ENCODE measurements at regions not wholly inside any gene's neighbourhood (a gene's known extent, or its start where the extent isn't known, plus 50 kb on each side); places are given as distances from the start of the nearest gene placed in this dataset.

DNA sequence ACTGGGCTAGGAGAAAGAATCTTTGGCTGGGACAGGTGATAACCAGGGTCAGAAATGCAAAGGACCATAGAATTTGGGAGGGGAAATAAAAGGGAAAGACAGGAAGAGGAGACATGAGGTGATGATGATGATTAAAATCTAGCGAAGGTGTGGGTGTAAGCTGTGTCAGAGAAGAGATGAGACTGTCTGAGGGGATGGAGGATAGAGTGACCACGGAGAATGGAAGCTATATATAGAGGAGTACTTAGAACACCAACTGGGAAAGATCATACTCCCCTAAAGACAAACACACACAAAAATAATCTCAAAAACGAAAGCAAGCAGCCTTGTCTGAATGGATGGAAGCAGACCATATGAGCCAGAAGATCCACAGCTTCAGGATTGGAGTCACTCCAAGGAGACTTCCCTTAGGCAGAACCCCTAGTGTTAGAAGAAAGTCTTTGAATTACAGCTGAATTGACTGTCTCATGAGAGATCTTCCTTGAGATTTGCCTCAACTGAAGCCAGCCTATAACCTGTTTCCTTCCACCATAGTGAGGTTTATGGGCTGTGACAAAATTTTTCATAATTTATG, 115.2 kb upstream of the DAZL start:
- TF ChIP-seq SIN3A (IDR thresholded peaks at IDR 0.05; ENCODE audit: borderline replicate concordance, insufficient read depth, low read depth, low read length) (no peak), CTCF (IDR thresholded peaks at IDR 0.05) (no peak), TCF7L2 (IDR thresholded peaks at IDR 0.05; ENCODE audit: low read depth, low read length) (no peak), POLR2AphosphoS5 (IDR thresholded peaks at IDR 0.05; ENCODE audit: low read depth, low read length) (no peak)
- TF ChIP-seq, protein P1, sequence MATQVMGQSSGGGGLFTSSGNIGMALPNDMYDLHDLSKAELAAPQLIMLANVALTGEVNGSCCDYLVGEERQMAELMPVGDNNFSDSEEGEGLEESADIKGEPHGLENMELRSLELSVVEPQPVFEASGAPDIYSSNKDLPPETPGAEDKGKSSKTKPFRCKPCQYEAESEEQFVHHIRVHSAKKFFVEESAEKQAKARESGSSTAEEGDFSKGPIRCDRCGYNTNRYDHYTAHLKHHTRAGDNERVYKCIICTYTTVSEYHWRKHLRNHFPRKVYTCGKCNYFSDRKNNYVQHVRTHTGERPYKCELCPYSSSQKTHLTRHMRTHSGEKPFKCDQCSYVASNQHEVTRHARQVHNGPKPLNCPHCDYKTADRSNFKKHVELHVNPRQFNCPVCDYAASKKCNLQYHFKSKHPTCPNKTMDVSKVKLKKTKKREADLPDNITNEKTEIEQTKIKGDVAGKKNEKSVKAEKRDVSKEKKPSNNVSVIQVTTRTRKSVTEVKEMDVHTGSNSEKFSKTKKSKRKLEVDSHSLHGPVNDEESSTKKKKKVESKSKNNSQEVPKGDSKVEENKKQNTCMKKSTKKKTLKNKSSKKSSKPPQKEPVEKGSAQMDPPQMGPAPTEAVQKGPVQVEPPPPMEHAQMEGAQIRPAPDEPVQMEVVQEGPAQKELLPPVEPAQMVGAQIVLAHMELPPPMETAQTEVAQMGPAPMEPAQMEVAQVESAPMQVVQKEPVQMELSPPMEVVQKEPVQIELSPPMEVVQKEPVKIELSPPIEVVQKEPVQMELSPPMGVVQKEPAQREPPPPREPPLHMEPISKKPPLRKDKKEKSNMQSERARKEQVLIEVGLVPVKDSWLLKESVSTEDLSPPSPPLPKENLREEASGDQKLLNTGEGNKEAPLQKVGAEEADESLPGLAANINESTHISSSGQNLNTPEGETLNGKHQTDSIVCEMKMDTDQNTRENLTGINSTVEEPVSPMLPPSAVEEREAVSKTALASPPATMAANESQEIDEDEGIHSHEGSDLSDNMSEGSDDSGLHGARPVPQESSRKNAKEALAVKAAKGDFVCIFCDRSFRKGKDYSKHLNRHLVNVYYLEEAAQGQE (IDR thresholded peaks at IDR 0.05; ENCODE audit: insufficient read depth in 1 of 2, low read depth in 2 of 2, low read length in 1 of 2): no peak
- POLR2A ChIA-PET: interaction anchor here (0.6 kb wide), 1 partner anchor 442 kb away, joined by 5 read pairs; no protein-coding TSS in a partner anchor
- no peak for DNase-seq (ENCODE audit: low read depth, low spot score)
- no peak for ATAC-seq
- no peak overlapping the region for H3K4me3 ChIP-seq (ENCODE audit: low read depth in 2 of 2, low read length in 2 of 2)
- no peak overlapping the region for H3K27ac ChIP-seq (ENCODE audit: low read length)
- no TSS peak for BruUV-seq (replicated peaks)
- H3K4me1 ChIP-seq (ENCODE audit: control insufficient read depth, insufficient read depth, low read length): no peaks in the 10 kb centered on the region
- intact Hi-C loops (cut with micrococcal nuclease; ENCODE audit: unreplicated experiment) (no loop called here), in situ Hi-C loops (cut with HindIII; ENCODE audit: low pct_unique_long_range_greater_than_20kb, low sequenced_read_pairs) (no loop called here)
- CTCF ChIA-PET: no interaction called here
- H3K27me3 ChIP-seq (ENCODE audit: control insufficient read depth, insufficient read depth, low read length): no peaks in the 10 kb centered on the region
- no peaks in the 10 kb centered on the region for H3K9me3 ChIP-seq (ENCODE audit: control insufficient read depth, insufficient read depth, low read depth, low read length)
- no peaks in the 10 kb centered on the region for H3K36me3 ChIP-seq (ENCODE audit: control insufficient read depth, insufficient read depth, low read length)

DNA sequence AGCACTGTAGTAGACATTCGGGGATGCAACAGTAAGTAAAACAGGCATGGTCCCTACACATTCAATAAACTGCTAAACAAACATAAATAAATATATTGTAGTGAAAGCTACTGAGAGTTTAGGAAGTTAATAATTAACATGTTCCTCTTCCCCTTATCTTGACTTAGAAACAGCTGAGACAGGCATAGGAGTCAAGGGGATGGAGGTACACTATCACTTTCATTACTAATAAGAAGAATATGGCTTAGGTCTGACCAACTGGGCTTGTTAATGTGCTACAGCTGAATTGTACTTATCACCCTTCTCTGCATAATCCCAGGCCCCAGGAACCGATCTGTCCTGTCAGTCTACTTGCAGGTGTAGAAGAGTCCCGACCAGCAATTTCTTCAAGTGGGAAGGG, 116.3 kb upstream of the DAZL start:
- no peaks in the 10 kb centered on the region for H3K9me3 ChIP-seq (ENCODE audit: control insufficient read depth, insufficient read depth, low read depth, low read length)
- in situ Hi-C loops (cut with HindIII; ENCODE audit: low pct_unique_long_range_greater_than_20kb, low sequenced_read_pairs): no loop called here
- ATAC-seq (no peak), DNase-seq (ENCODE audit: low read depth, low spot score) (no peak)
- no peak overlapping the region for H3K4me3 ChIP-seq (ENCODE audit: low read depth in 2 of 2, low read length in 2 of 2)
- no peak overlapping the region for H3K27ac ChIP-seq (ENCODE audit: low read length)
- H3K36me3 ChIP-seq (ENCODE audit: control insufficient read depth, insufficient read depth, low read length): no peaks in the 10 kb centered on the region
- intact Hi-C loops (cut with micrococcal nuclease; ENCODE audit: unreplicated experiment): no loop called here
- no peaks in the 10 kb centered on the region for H3K4me1 ChIP-seq (ENCODE audit: control insufficient read depth, insufficient read depth, low read length)
- no TSS peak for BruUV-seq (replicated peaks)
- TF ChIP-seq, protein P1 (IDR thresholded peaks at IDR 0.05; ENCODE audit: insufficient read depth in 1 of 2, low read depth in 2 of 2, low read length in 1 of 2): no peak
- TF ChIP-seq TCF7L2 (IDR thresholded peaks at IDR 0.05; ENCODE audit: low read depth, low read length): no peak
- no peak for TF ChIP-seq POLR2AphosphoS5 (IDR thresholded peaks at IDR 0.05; ENCODE audit: low read depth, low read length)
- TF ChIP-seq CTCF (IDR thresholded peaks at IDR 0.05): no peak
- no peak for TF ChIP-seq SIN3A (IDR thresholded peaks at IDR 0.05; ENCODE audit: borderline replicate concordance, insufficient read depth, low read depth, low read length)
- ChIA-PET POLR2A (no interaction called here), CTCF (no interaction called here)
- no peaks in the 10 kb centered on the region for H3K27me3 ChIP-seq (ENCODE audit: control insufficient read depth, insufficient read depth, low read length)

Data from Panc1 (cell line).